ENCODE measurements at regions not wholly inside any gene's neighbourhood (a gene's known extent, or its start where the extent isn't known, plus 50 kb on each side); places are given as distances from the start of the nearest gene placed in this dataset.
"Not testable (repeated sequence)": the region's sequence is repeated elsewhere in the genome, so short reads cannot be mapped to it uniquely, and the experiment has no call there.

DNA sequence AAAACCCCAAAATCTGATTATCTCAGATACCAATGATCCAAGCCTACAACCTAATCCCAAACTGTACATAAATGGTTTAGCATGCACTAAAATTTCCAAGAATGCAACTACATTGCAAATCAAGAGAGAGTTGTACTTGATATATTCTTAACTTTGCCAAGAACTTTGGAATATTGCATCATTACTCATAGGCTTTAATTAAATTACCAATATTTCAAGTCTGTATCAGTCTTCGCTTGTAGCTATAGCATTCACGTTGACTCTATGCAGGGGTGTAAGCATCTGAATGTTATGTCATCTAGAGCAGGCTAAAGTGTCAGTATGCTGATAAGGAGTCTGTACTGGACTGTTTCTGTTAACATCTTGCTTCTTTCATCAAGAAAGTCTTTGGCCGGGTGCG lies 56.3 kb downstream of the FOXI3 start:
- no peak for DNase-seq (ENCODE audit: low read depth)

DNA sequence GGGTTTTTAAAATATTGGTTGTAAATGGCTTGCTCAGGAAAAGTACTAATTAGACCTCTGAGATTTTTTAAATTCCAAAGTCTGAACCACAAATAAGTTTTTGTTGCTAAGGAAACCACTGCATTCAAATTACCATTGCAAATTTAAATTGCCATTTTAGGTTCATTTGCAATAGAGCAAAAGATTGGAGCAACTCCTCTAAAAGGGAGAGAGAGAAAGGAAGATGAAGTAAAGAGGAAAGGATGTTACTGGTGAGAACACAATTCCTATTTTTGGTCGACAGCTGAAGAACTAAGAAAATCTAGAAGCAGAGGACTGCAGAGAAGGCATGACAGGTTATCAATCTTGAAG lies 74.9 kb downstream of the FOXI3 start:
- no peak for DNase-seq (ENCODE audit: low read depth)

DNA sequence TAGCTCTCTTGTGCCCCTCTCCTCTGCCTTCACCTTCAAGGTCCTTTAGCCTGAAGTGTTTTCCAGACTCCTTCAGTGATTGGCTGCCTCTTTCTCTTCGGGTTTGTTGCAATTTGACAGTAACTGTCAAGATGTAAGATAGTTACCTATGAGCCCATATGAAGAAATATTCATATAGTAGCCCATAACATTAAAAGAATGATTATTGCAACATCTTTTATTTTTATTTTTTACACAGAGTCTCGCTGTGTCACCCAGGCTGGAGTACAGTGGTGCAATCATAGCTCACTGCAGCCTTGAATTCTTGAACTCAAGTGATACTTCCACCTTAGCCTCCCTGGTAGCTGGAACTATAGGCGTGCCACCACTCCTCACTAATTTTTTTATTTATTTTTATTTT lies 80.5 kb downstream of the FOXI3 start:
- no peak for DNase-seq (ENCODE audit: low read depth)

DNA sequence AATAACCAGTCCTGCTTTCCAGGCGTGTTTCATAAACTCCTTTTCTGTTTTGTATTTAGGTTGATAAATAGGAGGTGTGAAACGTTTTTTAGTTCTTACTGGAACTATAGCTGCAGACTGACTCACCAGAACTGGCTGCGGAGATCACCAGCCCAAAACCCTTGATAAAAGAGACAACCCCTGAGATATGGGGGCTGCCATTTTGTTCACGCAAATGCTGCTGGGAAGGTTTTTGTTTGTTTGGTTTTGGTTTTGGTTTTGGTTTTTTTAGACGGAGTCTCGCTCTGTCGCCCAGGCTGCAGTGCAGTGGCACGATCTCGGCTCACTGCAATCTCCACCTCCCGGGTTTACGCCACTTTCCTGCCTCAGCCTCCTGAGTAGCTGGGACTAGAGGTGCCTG lies 87.1 kb downstream of the FOXI3 start:
- not testable (repeated sequence) for DNase-seq (ENCODE audit: low read depth)

GRCh38 chr2:88355486-88355885 lies 97.0 kb downstream of the FOXI3 start:
- DNase-seq (ENCODE audit: low read depth) = no peak

DNA sequence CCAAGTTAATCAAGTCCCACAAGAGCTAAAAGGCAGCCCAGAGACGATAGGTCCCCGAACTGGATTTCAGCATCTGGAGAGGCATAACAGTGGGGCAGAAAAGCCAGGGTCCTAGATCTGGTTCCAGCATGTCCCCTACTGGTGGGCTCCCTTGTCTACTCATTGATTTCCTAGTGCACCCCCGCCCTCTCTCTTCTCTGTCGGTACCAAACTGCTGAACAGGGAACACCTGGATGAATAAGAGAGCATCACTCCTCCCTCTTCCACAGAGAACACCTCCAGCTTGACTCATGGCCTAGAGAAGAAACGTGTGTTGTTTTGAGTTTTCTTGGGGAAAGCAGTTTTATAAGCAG lies 101.3 kb downstream of the FOXI3 start:
- no peak for DNase-seq (ENCODE audit: low read depth)

- no peak for DNase-seq (ENCODE audit: low read depth)
Observed at GRCh38 chr2:88350331-88351248, 101.9 kb downstream of the FOXI3 start.

DNA sequence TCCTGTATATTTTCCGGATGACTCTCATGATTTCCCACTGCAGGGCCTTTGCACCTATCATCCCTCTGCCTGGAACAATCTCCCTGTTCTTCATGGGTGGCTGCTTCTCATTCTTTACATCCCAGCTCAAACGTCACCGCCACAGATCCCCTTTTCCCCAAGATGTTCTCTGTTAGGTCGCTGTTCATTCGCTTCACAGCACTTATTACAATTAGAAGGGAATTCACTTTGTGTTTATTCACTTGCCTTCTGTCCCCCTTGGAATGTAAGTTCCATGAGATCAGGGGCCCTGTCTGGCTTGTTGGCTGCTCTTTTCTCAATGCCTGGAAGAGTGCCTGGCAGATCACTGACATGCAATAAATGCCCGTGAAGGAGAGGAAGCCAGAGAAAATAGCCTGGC lies 106.7 kb downstream of the FOXI3 start:
- DNase-seq (ENCODE audit: low read depth) = no peak

DNA sequence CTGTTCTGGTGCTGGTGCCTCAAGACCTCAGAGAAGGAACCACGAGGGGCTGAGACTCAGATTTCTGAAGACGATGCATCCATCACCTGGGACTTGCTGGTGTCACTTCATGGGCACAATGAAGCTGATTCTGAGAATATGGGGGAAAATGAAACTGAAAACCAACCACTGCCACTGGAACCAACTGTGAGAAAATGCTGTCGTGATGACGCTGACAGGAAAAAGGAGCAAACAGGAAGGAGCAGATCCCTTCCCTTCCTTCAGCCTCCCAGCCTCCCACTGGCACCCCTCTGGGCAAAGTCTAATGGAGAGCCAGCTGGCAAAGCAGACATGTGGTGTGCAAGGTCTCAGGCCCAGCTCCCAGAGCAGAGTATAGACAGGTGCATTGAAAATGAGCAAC lies 109.7 kb downstream of the FOXI3 start:
- no peak for DNase-seq (ENCODE audit: low read depth)

GRCh38 chr2:88334418-88334817 lies 118.1 kb downstream of the FOXI3 start:
- no peak for DNase-seq (ENCODE audit: low read depth)

- DNase-seq (ENCODE audit: low read depth) = no peak
Observed at GRCh38 chr2:88331239-88331638, 121.3 kb downstream of the FOXI3 start.

DNA sequence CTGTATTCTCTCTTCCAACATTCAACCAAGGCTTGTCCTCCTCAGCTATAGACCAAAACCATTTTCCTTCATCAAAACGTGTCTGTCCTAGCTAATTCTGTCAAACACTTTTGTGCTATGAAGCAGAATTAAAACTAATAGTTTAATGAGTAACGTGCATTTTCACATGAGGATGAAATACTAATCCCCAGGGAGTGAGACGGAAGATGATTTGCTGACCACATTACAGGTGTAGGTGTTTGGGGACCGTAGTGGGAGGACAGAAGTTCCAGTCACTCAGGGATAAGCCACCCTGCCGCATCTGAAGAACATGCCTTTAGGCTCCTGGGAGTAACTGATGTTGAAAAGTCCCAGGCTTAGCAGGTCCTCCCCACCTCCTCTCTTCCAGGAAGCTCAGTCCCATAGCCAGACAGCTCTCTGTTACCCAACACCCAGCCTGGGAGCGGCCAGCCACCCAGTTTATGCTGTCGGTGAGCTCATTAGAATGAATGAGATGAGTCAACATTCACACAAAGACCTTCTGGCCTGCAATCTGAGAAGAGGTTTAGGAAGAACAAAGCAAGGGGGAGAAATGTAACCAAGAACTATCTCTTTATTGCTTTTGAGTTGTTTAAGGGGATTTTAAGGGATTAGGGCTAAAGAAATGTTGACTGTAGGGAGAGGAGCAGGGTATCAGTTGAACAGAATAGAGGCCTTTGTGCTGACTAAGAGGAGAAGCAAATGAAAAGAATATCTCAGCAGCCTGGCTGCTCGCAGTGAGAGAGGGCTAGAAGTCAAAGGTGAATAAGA lies 122.5 kb downstream of the FOXI3 start:
- DNase-seq (ENCODE audit: low read depth) = peak; percentile 4

DNA sequence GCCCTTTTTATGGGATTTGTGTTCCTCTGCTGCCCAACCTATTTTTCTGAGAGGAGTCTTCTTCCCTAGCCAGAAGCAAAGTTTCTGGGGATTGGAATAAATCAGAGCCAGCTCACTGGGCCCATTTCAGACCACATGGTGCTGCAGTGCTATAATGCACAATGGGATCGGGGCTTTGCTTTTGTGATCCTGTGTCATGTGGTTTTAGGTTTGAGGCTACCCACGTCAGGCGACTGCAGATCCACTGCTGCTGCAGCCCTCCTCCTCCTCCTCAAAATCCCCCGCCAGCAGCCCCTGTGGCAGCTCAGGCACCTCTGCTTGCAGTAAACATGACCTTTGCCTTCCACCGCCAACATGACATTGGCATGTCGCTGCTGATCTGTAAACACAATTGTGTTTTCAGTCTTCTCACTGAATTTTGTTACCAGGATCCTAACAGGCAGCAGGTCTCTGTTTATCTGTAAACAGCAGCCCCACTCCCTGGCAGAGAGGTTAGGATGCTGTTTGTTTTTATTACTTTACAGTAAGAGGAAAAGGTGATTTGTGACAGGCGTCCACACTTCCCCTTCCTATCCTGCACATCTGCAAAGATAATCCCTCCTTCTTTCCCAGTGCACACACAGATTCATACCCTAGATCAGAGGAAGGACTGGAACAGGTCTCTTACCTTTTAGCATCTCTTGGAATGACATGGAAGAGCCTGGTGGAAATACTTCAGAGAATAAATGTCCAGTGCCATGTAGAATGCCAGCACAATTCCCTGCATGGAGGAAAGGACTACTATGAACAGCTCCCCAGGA lies 130.8 kb downstream of the FOXI3 start:
- DNase-seq (ENCODE audit: low read depth) = no peak

GRCh38 chr2:88320076-88320773 lies 132.3 kb downstream of the FOXI3 start:
- DNase-seq (ENCODE audit: low read depth) = no peak

DNA sequence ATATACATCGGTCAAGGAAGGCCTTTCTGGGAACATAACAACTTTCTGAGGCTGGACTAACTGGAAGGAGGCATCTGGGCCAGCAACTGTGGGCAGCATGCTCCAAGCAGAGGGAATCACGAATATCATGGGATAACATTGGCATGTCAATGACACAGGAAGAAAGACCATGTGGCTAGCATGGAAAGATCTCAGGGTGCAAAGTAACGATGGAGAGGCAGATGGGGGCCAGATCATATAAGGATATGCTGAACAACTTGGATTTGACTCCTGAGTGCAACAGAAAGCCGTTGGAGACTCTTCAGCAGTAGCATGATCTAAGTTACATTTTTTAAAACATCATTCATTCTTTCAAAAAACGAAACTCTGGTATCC lies 133.6 kb downstream of the FOXI3 start:
- no peak for DNase-seq (ENCODE audit: low read depth)

GRCh38 chr2:88318071-88318955 lies 134.2 kb downstream of the FOXI3 start:
- no peak for DNase-seq (ENCODE audit: low read depth)

GRCh38 chr2:88310787-88311186 lies 140.6 kb downstream of the THNSL2 start:
- DNase-seq (ENCODE audit: low read depth) = no peak

DNA sequence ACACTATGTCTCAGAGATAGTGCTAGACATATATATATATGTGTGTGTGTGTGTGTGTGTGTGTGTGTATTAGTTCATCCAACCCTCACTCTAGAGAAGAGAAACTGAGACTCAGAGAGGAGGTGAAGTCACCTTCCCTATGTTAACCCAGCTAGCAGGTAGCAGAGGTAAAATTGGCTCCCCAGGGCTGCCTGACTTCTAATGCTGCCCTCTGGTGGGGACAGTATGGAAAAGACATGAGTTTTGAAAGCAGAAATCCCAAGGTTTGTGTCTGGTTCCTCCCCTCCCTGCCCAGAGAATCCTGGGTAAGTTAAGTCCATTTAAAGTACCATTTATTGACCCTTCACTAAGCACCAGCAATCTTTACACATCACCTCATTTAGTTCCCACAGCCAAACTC lies 137.7 kb downstream of the THNSL2 start:
- DNase-seq (ENCODE audit: low read depth) = peak; percentile 14

DNA sequence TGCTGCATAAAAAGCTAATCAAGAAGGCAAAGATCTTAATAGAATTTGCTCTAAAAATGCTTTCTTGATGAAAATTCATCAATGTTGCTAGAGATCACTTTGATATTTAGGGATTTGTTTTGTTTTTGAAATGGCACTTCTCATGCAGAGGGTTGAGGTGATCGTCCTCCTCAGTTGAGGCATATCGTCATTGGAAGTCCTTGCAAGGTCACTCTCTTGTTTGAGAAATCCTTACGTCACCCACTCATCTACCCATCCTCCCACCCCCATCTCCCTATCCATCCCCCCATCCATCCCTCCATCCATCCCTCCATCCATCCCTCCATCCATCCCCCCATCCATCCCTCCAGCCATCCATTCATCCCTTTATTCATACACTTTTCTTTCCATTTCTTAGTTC lies 133.7 kb downstream of the THNSL2 start:
- DNase-seq (ENCODE audit: low read depth) = no peak

- no peak for DNase-seq (ENCODE audit: low read depth)
Observed at GRCh38 chr2:88296247-88296646, 126.1 kb downstream of the THNSL2 start.
